A549 (cell line): ENCODE measurements at regions not wholly inside any gene's neighbourhood (a gene's known extent, or its start where the extent isn't known, plus 50 kb on each side); places are given as distances from the start of the nearest gene placed in this dataset.

Source experiments
- ATAC-seq, 2 experiments: fragments of 200-7000 bp in 1 of 2; fragments of >200 bp in 1 of 2; cut with Nextera tagmentation in 1 of 2; cut with Tn5 transposase in 1 of 2; 3 replicates each; pipeline versions ENCODE4 v1.8.0 to v1.9.1; 2018 to 2020; ENCODE audit warnings: mild to moderate bottlenecking in 1 of 2, moderate library complexity in 1 of 2
- CTCF ChIA-PET: fragments of 300-600 bp; sonication (Branson Sonifier 250); formaldehyde crosslinking; extraction: SDS; loops from one replicate; lab custom pipeline; 2021; ENCODE audit warnings: antibody characterized with exemption, inconsistent platforms; lab: Yijun Ruan, JAX
- POLR2A ChIA-PET: fragments of 350-600 bp; formaldehyde crosslinking; extraction: SDS; loops from one replicate; lab custom pipeline; 2021; ENCODE audit warnings: antibody characterized with exemption, inconsistent platforms; lab: Yijun Ruan, JAX
- DNase-seq, 2 experiments: peaks; one replicate each; pipeline versions ENCODE4 v3.0.0 to v3.0.0-alpha.2; 2011 to 2016; ENCODE audit warnings: low read depth in 1 of 2, low spot score in 1 of 2
- FAIRE-seq: peaks from 2 replicates; lab custom pipeline; 2011; peaks lifted over from hg19 to GRCh38; lab: Jason Lieb, UNC
- H3K27ac ChIP-seq, 2 experiments: fragments of >200 bp; sonication (Bioruptor Twin); formaldehyde crosslinking; 3 replicates each; pipeline ENCODE4 v1.5.1; 2016 to 2017
- H3K4me1 ChIP-seq: fragments of >200 bp; sonication (Bioruptor Twin); formaldehyde crosslinking; 3 replicates; pipeline ENCODE4 v1.6.1; 2016
- H3K4me2 ChIP-seq: fragments of >200 bp; sonication (Bioruptor Twin); formaldehyde crosslinking; 3 replicates; pipeline ENCODE4 v1.6.1; 2016
- H3K4me3 ChIP-seq: fragments of >200 bp; sonication (Bioruptor Twin); formaldehyde crosslinking; 3 replicates; pipeline ENCODE4 v1.5.1; 2016
- H3K9me3 ChIP-seq: fragments of >200 bp; sonication (Bioruptor Twin); formaldehyde crosslinking; 3 replicates; pipeline ENCODE4 v1.6.1; 2016
- BHLHE40 ChIP-seq: IDR thresholded peaks from 2 replicates; pipeline ENCODE4 v1.6.1; 2012; ENCODE audit warnings: low read depth, low read length, inconsistent platforms
- CHD4 ChIP-seq: fragments of 200-600 bp; sonication (generic); IDR thresholded peaks from 2 replicates; pipeline ENCODE4 v1.6.1; 2016; ENCODE audit warnings: antibody characterized with exemption, mild to moderate bottlenecking, borderline replicate concordance
- EP300 ChIP-seq, 2 experiments: fragments of >200 bp; sonication (Bioruptor Twin); formaldehyde crosslinking; IDR thresholded peaks; 2 replicates in 1 of 2; 3 replicates in 1 of 2; pipeline ENCODE4 v1.6.1; 2016 to 2017
- ESRRA ChIP-seq: fragments of 150-350 bp; IDR thresholded peaks from 2 replicates; pipeline ENCODE4 v1.6.1; 2014; ENCODE audit warnings: mild to moderate bottlenecking, low read length, borderline replicate concordance
- FOSB ChIP-seq: fragments of 250-450 bp; sonication (Bioruptor Pico); IDR thresholded peaks from 2 replicates; pipeline ENCODE4 v1.5.0; 2020; ENCODE audit warnings: mild to moderate bottlenecking, moderate library complexity
- FOSL2 ChIP-seq, 2 experiments: fragments of 450-650 bp in 1 of 2; fragments of >200 bp in 1 of 2; sonication (Bioruptor Twin) in 1 of 2; formaldehyde crosslinking; IDR thresholded peaks; 2 replicates each; pipeline versions ENCODE4 v1.5.0 to v1.6.1; 2016 to 2020; ENCODE audit warnings: mild to moderate bottlenecking in 1 of 2, moderate library complexity in 1 of 2
- FOXS1 ChIP-seq: fragments of 250-450 bp; sonication (Bioruptor Pico); IDR thresholded peaks from 2 replicates; pipeline ENCODE4 v1.5.0; 2020; ENCODE audit warnings: mild to moderate bottlenecking, moderate library complexity
- HEYL ChIP-seq: fragments of 250-450 bp; sonication (Bioruptor Pico); IDR thresholded peaks from 2 replicates; pipeline ENCODE4 v1.8.0; 2021; ENCODE audit warnings: mild to moderate bottlenecking, moderate library complexity
- HMGXB4 ChIP-seq: fragments of 250-450 bp; sonication (Bioruptor Pico); IDR thresholded peaks from 2 replicates; pipeline ENCODE4 v1.5.0; 2021; ENCODE audit warnings: mild to moderate bottlenecking, moderate library complexity, borderline replicate concordance
- HOXA7 ChIP-seq: fragments of 250-450 bp; sonication (Bioruptor Pico); IDR thresholded peaks from 2 replicates; pipeline ENCODE4 v1.5.0; 2020; ENCODE audit warnings: mild to moderate bottlenecking, moderate library complexity
- JUNB ChIP-seq: fragments of >200 bp; sonication (Bioruptor Twin); formaldehyde crosslinking; IDR thresholded peaks from 2 replicates; pipeline ENCODE4 v1.6.1; 2016
- KDM1A ChIP-seq: fragments of 200-600 bp; sonication (generic); IDR thresholded peaks from 2 replicates; pipeline ENCODE4 v1.6.1; 2016; ENCODE audit warnings: low read depth, mild to moderate bottlenecking
- KDM5A ChIP-seq: fragments of 200-600 bp; sonication (generic); IDR thresholded peaks from 2 replicates; pipeline ENCODE4 v1.6.1; 2016; ENCODE audit warnings: antibody characterized with exemption, mild to moderate bottlenecking
- NPAS2 ChIP-seq: fragments of 250-450 bp; sonication (Bioruptor Pico); IDR thresholded peaks from 2 replicates; pipeline ENCODE4 v1.8.0; 2022; ENCODE audit warnings: mild to moderate bottlenecking, moderate library complexity, borderline replicate concordance
- NR3C1 ChIP-seq: fragments of >200 bp; sonication (Bioruptor Twin); formaldehyde crosslinking; IDR thresholded peaks from 3 replicates; pipeline ENCODE4 v1.6.1; 2017
- POLR2AphosphoS2 ChIP-seq: conservative IDR thresholded peaks from 2 replicates; pipeline ENCODE4 v1.6.1; 2012; ENCODE audit warnings: low read length, improper control_type of control experiment, inconsistent platforms
- RARB ChIP-seq: fragments of 250-450 bp; sonication (Bioruptor Pico); IDR thresholded peaks from 2 replicates; pipeline ENCODE4 v1.8.0; 2021; ENCODE audit warnings: mild to moderate bottlenecking, moderate library complexity
- RCOR1 ChIP-seq: fragments of 150-350 bp; IDR thresholded peaks from 2 replicates; pipeline ENCODE4 v1.6.1; 2014; ENCODE audit warnings: antibody characterized with exemption, low read length, low read depth
- RFX5 ChIP-seq: fragments of 450-650 bp; IDR thresholded peaks from 2 replicates; pipeline ENCODE4 v1.7.1; 2014; ENCODE audit warnings: antibody characterized with exemption, mild to moderate bottlenecking, moderate library complexity
- SREBF2 ChIP-seq: fragments of 450-650 bp; IDR thresholded peaks from 2 replicates; pipeline ENCODE4 v1.6.1; 2014; ENCODE audit warnings: mild to moderate bottlenecking, moderate library complexity
- TFCP2L1 ChIP-seq: fragments of 250-450 bp; sonication (Bioruptor Pico); IDR thresholded peaks from 2 replicates; pipeline ENCODE4 v1.5.0; 2021; ENCODE audit warnings: mild to moderate bottlenecking
- ZC3H11A ChIP-seq: fragments of 450-650 bp; IDR thresholded peaks from 2 replicates; pipeline ENCODE4 v1.6.1; 2014; ENCODE audit warnings: antibody characterized with exemption, mild to moderate bottlenecking
- WGBS: methylation state at CpG from one replicate; pipeline ENCODE4 v1.1.6; 2017; ENCODE audit errors: missing lambda C conversion rate; 5-methylcytosine and 5-hydroxymethylcytosine counted together
- TF ChIP-seq, protein P1 (sequence below): IDR thresholded peaks from 2 replicates; pipeline ENCODE4 v1.6.1; 2012; ENCODE audit warnings: low read depth, borderline replicate concordance
- TF ChIP-seq, protein P2 (sequence below): fragments of >200 bp; sonication (Bioruptor Twin); formaldehyde crosslinking; IDR thresholded peaks from 3 replicates; pipeline ENCODE4 v1.6.1; 2016

GRCh38 chr9:14512942-14513341 lies 180.3 kb downstream of the ZDHHC21 start:
- ATAC-seq (no peak), FAIRE-seq (no peak), DNase-seq (no peak)
- Histone ChIP-seq H3K4me1 (no peaks in the 10 kb centered on the region), H3K4me3 (no peak overlapping the region), H3K4me2 (no peak overlapping the region), H3K9me3 (no peaks in the 10 kb centered on the region), H3K27ac (no peak overlapping the region)
- POLR2A ChIA-PET: no interaction called here
- CTCF ChIA-PET: interaction anchor here (1.0 kb wide), 1 partner anchor 252 kb away, joined by 3 read pairs; no protein-coding TSS in a partner anchor
- whole genome bisulfite sequencing: 72% methylated on average over 1 of the region's 1 CpG
- no peak for TF ChIP-seq BHLHE40
- TF ChIP-seq KDM5A: no peak

- H3K9me3 ChIP-seq: no peaks in the 10 kb centered on the region
- H3K4me2 ChIP-seq: no peak overlapping the region
- ChIA-PET POLR2A (no interaction called here), CTCF (no interaction called here)
- H3K4me1 ChIP-seq: no peaks in the 10 kb centered on the region
- FAIRE-seq (no peak), ATAC-seq (no peak), DNase-seq (no peak)
- no peak overlapping the region for H3K4me3 ChIP-seq
- no peak for TF ChIP-seq BHLHE40
- TF ChIP-seq ZC3H11A: no peak
- no peak for TF ChIP-seq RARB (CRISPR knock-in tag)
- no peak for TF ChIP-seq CHD4
- TF ChIP-seq NR3C1: no peak
- TF ChIP-seq HMGXB4 (CRISPR knock-in tag): no peak
- TF ChIP-seq EP300 (IDR thresholded peaks at IDR 0.05): no peak
- no peak for TF ChIP-seq FOSB (CRISPR knock-in tag)
- no peak for TF ChIP-seq FOXS1
- TF ChIP-seq POLR2AphosphoS2: no peak
- no peak for TF ChIP-seq FOSL2 (IDR thresholded peaks at IDR 0.05)
- TF ChIP-seq FOSL2 (CRISPR knock-in tag; IDR thresholded peaks at IDR 0.05): no peak
- no peak for TF ChIP-seq RCOR1
- H3K27ac ChIP-seq: no peak overlapping the region
Observed at GRCh38 chr9:14511452-14511851, 181.8 kb downstream of the ZDHHC21 start.

GRCh38 chr9:14508884-14509283 lies 184.3 kb downstream of the ZDHHC21 start:
- WGBS: 34% methylated on average over 2 of the region's 2 CpGs
- no peak for TF ChIP-seq RFX5
- no peak for TF ChIP-seq RARB (CRISPR knock-in tag)
- TF ChIP-seq, protein P1, sequence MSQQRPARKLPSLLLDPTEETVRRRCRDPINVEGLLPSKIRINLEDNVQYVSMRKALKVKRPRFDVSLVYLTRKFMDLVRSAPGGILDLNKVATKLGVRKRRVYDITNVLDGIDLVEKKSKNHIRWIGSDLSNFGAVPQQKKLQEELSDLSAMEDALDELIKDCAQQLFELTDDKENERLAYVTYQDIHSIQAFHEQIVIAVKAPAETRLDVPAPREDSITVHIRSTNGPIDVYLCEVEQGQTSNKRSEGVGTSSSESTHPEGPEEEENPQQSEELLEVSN: no peak
- TF ChIP-seq, protein P2, sequence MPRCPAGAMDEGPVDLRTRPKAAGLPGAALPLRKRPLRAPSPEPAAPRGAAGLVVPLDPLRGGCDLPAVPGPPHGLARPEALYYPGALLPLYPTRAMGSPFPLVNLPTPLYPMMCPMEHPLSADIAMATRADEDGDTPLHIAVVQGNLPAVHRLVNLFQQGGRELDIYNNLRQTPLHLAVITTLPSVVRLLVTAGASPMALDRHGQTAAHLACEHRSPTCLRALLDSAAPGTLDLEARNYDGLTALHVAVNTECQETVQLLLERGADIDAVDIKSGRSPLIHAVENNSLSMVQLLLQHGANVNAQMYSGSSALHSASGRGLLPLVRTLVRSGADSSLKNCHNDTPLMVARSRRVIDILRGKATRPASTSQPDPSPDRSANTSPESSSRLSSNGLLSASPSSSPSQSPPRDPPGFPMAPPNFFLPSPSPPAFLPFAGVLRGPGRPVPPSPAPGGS: no peak
- no peak for TF ChIP-seq HOXA7
- no peak for TF ChIP-seq FOXS1
- TF ChIP-seq HEYL: no peak
- no peak for TF ChIP-seq NPAS2 (CRISPR knock-in tag)
- no peak for TF ChIP-seq KDM1A
- no peak for TF ChIP-seq EP300 (IDR thresholded peaks at IDR 0.05)
- no peak for TF ChIP-seq NR3C1
- TF ChIP-seq SREBF2: no peak
- no peak for TF ChIP-seq TFCP2L1 (CRISPR knock-in tag)
- no peak for TF ChIP-seq BHLHE40
- TF ChIP-seq ESRRA: no peak
- TF ChIP-seq JUNB: no peak
- no peak overlapping the region for H3K4me2 ChIP-seq
- no peak overlapping the region for H3K27ac ChIP-seq
- no peak for ATAC-seq
- FAIRE-seq: no peak
- no peaks in the 10 kb centered on the region for H3K4me1 ChIP-seq
- no peak overlapping the region for H3K4me3 ChIP-seq
- ChIA-PET CTCF (interaction anchor here (1.1 kb wide), 1 partner anchor 9 kb away, joined by 4 read pairs; no protein-coding TSS in a partner anchor), POLR2A (no interaction called here)
- H3K9me3 ChIP-seq: no peaks in the 10 kb centered on the region
- DNase-seq: no peak
